Keratinocyte (primary cell): ENCODE measurements at regions not wholly inside any gene's neighbourhood (a gene's known extent, or its start where the extent isn't known, plus 50 kb on each side); places are given as distances from the start of the nearest gene placed in this dataset.

Experiments used
- DNase-seq: peaks from one replicate; pipeline ENCODE4 v3.0.0-alpha.2; 2011; ENCODE audit warnings: low read depth, missing footprints, low spot score
- FAIRE-seq: peaks from 2 replicates; lab custom pipeline; 2011; peaks lifted over from hg19 to GRCh38; lab: Jason Lieb, UNC
- H2AFZ ChIP-seq: 2 replicates; pipeline ENCODE4 v1.6.0; 2012; ENCODE audit warnings: low read length, control low read depth, inconsistent platforms; ENCODE audit not compliant: control insufficient read depth
- H3K27ac ChIP-seq: 2 replicates; pipeline ENCODE4 v1.5.1; 2011; ENCODE audit warnings: low read length; ENCODE audit not compliant: control insufficient read depth, insufficient read depth
- H3K27me3 ChIP-seq: 3 replicates; pipeline ENCODE4 v1.6.0; 2011; ENCODE audit warnings: low read length; ENCODE audit not compliant: control insufficient read depth, insufficient read depth; ENCODE audit errors: extremely low read depth
- H3K36me3 ChIP-seq, 2 experiments: 2 replicates in 1 of 2; 3 replicates in 1 of 2; pipeline ENCODE4 v1.5.1; 2011; ENCODE audit warnings: low read length in 2 of 2, mild to moderate bottlenecking in 1 of 2; ENCODE audit not compliant: control insufficient read depth in 2 of 2, insufficient read depth in 2 of 2; ENCODE audit errors: extremely low read depth in 1 of 2
- H3K4me1 ChIP-seq: 3 replicates; pipeline ENCODE4 v1.5.1; 2011; ENCODE audit warnings: low read length; ENCODE audit not compliant: control insufficient read depth, insufficient read depth; ENCODE audit errors: extremely low read depth
- H3K4me2 ChIP-seq: 3 replicates; pipeline ENCODE4 v1.6.0; 2011; ENCODE audit warnings: low read depth, low read length; ENCODE audit not compliant: control insufficient read depth, insufficient read depth; ENCODE audit errors: extremely low read depth
- H3K4me3 ChIP-seq, 3 experiments: fragments of 200-600 bp in 1 of 3; sonication (generic) in 1 of 3; 2 replicates in 2 of 3; 3 replicates in 1 of 3; pipeline ENCODE4 v1.5.1; 2011 to 2016; ENCODE audit warnings: low read length in 3 of 3, mild to moderate bottlenecking in 3 of 3, control low read depth in 2 of 3, inconsistent platforms in 1 of 3, low read depth in 1 of 3, mixed read lengths in 1 of 3, mixed run types in 1 of 3, moderate library complexity in 1 of 3; ENCODE audit not compliant: control insufficient read depth in 2 of 3, insufficient read depth in 2 of 3; ENCODE audit errors: extremely low read depth in 1 of 3
- H3K79me2 ChIP-seq: 2 replicates; pipeline ENCODE4 v1.6.0; 2012; ENCODE audit warnings: low read length; ENCODE audit not compliant: control insufficient read depth, insufficient read depth
- H3K9ac ChIP-seq: 3 replicates; pipeline ENCODE4 v1.6.0; 2011; ENCODE audit warnings: low read length; ENCODE audit not compliant: control insufficient read depth, insufficient read depth; ENCODE audit errors: extremely low read depth
- H3K9me1 ChIP-seq: 3 replicates; pipeline ENCODE4 v1.6.0; 2011; ENCODE audit warnings: low read length; ENCODE audit not compliant: control insufficient read depth, insufficient read depth; ENCODE audit errors: extremely low read depth
- H3K9me3 ChIP-seq: 2 replicates; pipeline ENCODE4 v1.5.1; 2012; ENCODE audit warnings: low read depth, low read length; ENCODE audit not compliant: control insufficient read depth
- H4K20me1 ChIP-seq: 3 replicates; pipeline ENCODE4 v1.6.0; 2011; ENCODE audit warnings: low read length; ENCODE audit not compliant: control insufficient read depth, insufficient read depth; ENCODE audit errors: extremely low read depth
- CTCF ChIP-seq, 3 experiments: IDR thresholded peaks in 1 of 3; conservative IDR thresholded peaks in 1 of 3; optimal IDR thresholded peaks in 1 of 3; 2 replicates in 2 of 3; 3 replicates in 1 of 3; pipeline versions ENCODE3 to v1.5.1; 2011; ENCODE audit warnings: low read length in 3 of 3, mild to moderate bottlenecking in 3 of 3, moderate library complexity in 2 of 3, control low read depth in 1 of 3, inconsistent platforms in 1 of 3; ENCODE audit not compliant: insufficient read depth in 2 of 3; ENCODE audit errors: extremely low read depth in 1 of 3
- EZH2 ChIP-seq: IDR thresholded peaks from one replicate; pipeline ENCODE4 v1.6.1; 2012; ENCODE audit warnings: inconsistent platforms, mild to moderate bottlenecking, low read length, moderate library complexity
- dilution Hi-C: fragments of 300-500 bp; cut with MboI; formaldehyde crosslinking; loops from one replicate; pipeline ENCODE4 v1.7.0; 2020; ENCODE audit warnings: low sequenced_read_pairs; ENCODE audit not compliant: extremely low pct_ligation_motif_present

- DNase-seq (no peak), FAIRE-seq (no peak)
- H3K4me3 ChIP-seq = no peak overlapping the region
- TF ChIP-seq EZH2 (no peak), CTCF (optimal IDR thresholded peaks at IDR 0.05 in 1 of 3, IDR thresholded peaks at IDR 0.05 in 1 of 3, conservative IDR thresholded peaks at IDR 0.05 in 1 of 3; ENCODE audit: extremely low read depth in 1 of 3, insufficient read depth in 2 of 3, low read length in 3 of 3) (no peak)
- no peaks in the 10 kb centered on the region for H3K27me3 ChIP-seq
- no peaks in the 10 kb centered on the region for H3K9me3 ChIP-seq
- H3K36me3 ChIP-seq = no peaks in the 10 kb centered on the region
- H3K9ac ChIP-seq = no peak overlapping the region
- no peaks in the 10 kb centered on the region for H3K4me1 ChIP-seq
- no peak overlapping the region for H2AFZ ChIP-seq
- H3K9me1 ChIP-seq = no peaks in the 10 kb centered on the region
- no peaks in the 10 kb centered on the region for H4K20me1 ChIP-seq
- H3K27ac ChIP-seq = no peak overlapping the region
- H3K79me2 ChIP-seq = no peaks in the 10 kb centered on the region
- dilution Hi-C loops = no loop called here
- no peak overlapping the region for H3K4me2 ChIP-seq
These were observed 354.6 kb upstream of the DDI1 start for GRCh38 chr11:103681855-103682254.

GRCh38 chr11:103682318-103683184 is 353.9 kb upstream of the DDI1 start:
- no peak for TF ChIP-seq EZH2
- TF ChIP-seq CTCF (optimal IDR thresholded peaks at IDR 0.05 in 1 of 3, IDR thresholded peaks at IDR 0.05 in 1 of 3, conservative IDR thresholded peaks at IDR 0.05 in 1 of 3; ENCODE audit: extremely low read depth in 1 of 3, insufficient read depth in 2 of 3, low read length in 3 of 3) = peak; percentile 81 to 91 (median 86)
- no peaks in the 10 kb centered on the region for H3K9me3 ChIP-seq
- H3K4me3 ChIP-seq = no peak overlapping the region
- H3K4me1 ChIP-seq = no peaks in the 10 kb centered on the region
- no peaks in the 10 kb centered on the region for H3K79me2 ChIP-seq
- H2AFZ ChIP-seq = no peak overlapping the region
- no peaks in the 10 kb centered on the region for H3K9me1 ChIP-seq
- peak; percentile 94 for FAIRE-seq
- no peak overlapping the region for H3K4me2 ChIP-seq
- no peak overlapping the region for H3K9ac ChIP-seq
- DNase-seq = peak; percentile 9
- H3K36me3 ChIP-seq = no peaks in the 10 kb centered on the region
- dilution Hi-C loops = no loop called here
- H4K20me1 ChIP-seq = no peaks in the 10 kb centered on the region
- H3K27ac ChIP-seq = no peak overlapping the region
- no peaks in the 10 kb centered on the region for H3K27me3 ChIP-seq
